IMR-90 (cell line): ENCODE measurements at regions not wholly inside any gene's neighbourhood (a gene's known extent, or its start where the extent isn't known, plus 50 kb on each side); places are given as distances from the start of the nearest gene placed in this dataset.

ENCODE experiments used
- ATAC-seq: fragments of 200-7000 bp; cut with Tn5 transposase; 2 replicates; pipeline ENCODE4 v1.9.1; 2020; ENCODE audit warnings: low read depth, mild to moderate bottlenecking, moderate library complexity
- BruUV-seq: library from RNA; stranded (reverse); fragments of 400-500 nt; replicated peaks from 2 replicates; lab custom pipeline; 2021; lab: Mats Ljungman, UMichigan
- CTCF ChIA-PET: fragments of 300-600 bp; formaldehyde crosslinking; extraction: SDS; loops from one replicate; lab custom pipeline; 2021; ENCODE audit warnings: antibody characterized with exemption; lab: Yijun Ruan, JAX
- POLR2A ChIA-PET: fragments of 300-600 bp; sonication (Branson Sonifier 250); formaldehyde crosslinking; loops from one replicate; lab custom pipeline; 2022; ENCODE audit warnings: antibody characterized with exemption; ENCODE audit not compliant: unreplicated experiment; lab: Charles Lee
- DNase-seq: peaks from one replicate; pipeline ENCODE4 v3.0.0; 2013
- H2AFZ ChIP-seq: replicated peaks from 2 replicates; pipeline ENCODE3; 2013; ENCODE audit warnings: low read length, mild to moderate bottlenecking; ENCODE audit not compliant: poor library complexity
- H2AK5ac ChIP-seq: 2 replicates; pipeline ENCODE4 v1.6.1; 2013; ENCODE audit warnings: low read depth, low read length, inconsistent platforms
- H2AK9ac ChIP-seq: replicated peaks from 2 replicates; pipeline ENCODE3; 2013; ENCODE audit warnings: mild to moderate bottlenecking, low read depth, low read length, moderate library complexity; ENCODE audit not compliant: poor library complexity
- H2BK120ac ChIP-seq: 2 replicates; pipeline ENCODE4 v1.6.1; 2013; ENCODE audit warnings: low read depth, low read length, inconsistent platforms
- H2BK15ac ChIP-seq: 3 replicates; pipeline ENCODE4 v1.6.1; 2013; ENCODE audit warnings: low read depth, low read length, inconsistent platforms
- H2BK20ac ChIP-seq: 2 replicates; pipeline ENCODE4 v1.6.1; 2013; ENCODE audit warnings: low read depth, mild to moderate bottlenecking, inconsistent platforms, low read length, moderate library complexity
- H2BK5ac ChIP-seq: 2 replicates; pipeline ENCODE4 v1.6.1; 2013; ENCODE audit warnings: mild to moderate bottlenecking, low read depth, low read length, inconsistent platforms; ENCODE audit not compliant: poor library complexity, severe bottlenecking
- H3K14ac ChIP-seq: replicated peaks from 2 replicates; pipeline ENCODE4 v1.6.1; 2013; ENCODE audit warnings: low read depth, low read length, inconsistent platforms
- H3K18ac ChIP-seq: 2 replicates; pipeline ENCODE4 v1.6.1; 2013; ENCODE audit warnings: low read depth, low read length, control low read depth
- H3K23ac ChIP-seq: 2 replicates; pipeline ENCODE4 v1.6.1; 2013; ENCODE audit warnings: low read depth, low read length, inconsistent platforms
- H3K27ac ChIP-seq: 2 replicates; pipeline ENCODE4 v1.5.1; 2013; ENCODE audit warnings: mild to moderate bottlenecking, control low read depth, low read length; ENCODE audit not compliant: insufficient read depth
- H3K27me3 ChIP-seq: 2 replicates; pipeline ENCODE4 v1.6.1; 2013; ENCODE audit warnings: low read length; ENCODE audit not compliant: control insufficient read depth, insufficient read depth
- H3K36me3 ChIP-seq: 2 replicates; pipeline ENCODE4 v1.6.1; 2013; ENCODE audit warnings: low read length, mixed read lengths; ENCODE audit not compliant: control insufficient read depth, insufficient read depth
- H3K4ac ChIP-seq: 2 replicates; pipeline ENCODE4 v1.6.1; 2013; ENCODE audit warnings: low read depth, low read length, inconsistent platforms
- H3K4me1 ChIP-seq: 2 replicates; pipeline ENCODE4 v1.6.1; 2013; ENCODE audit warnings: low read length, mixed read lengths; ENCODE audit not compliant: control insufficient read depth, insufficient read depth
- H3K4me2 ChIP-seq: 2 replicates; pipeline ENCODE4 v1.6.1; 2013; ENCODE audit warnings: low read depth, mild to moderate bottlenecking, control low read depth, low read length, moderate library complexity
- H3K4me3 ChIP-seq: 2 replicates; pipeline ENCODE4 v1.5.1; 2013; ENCODE audit warnings: low read depth, mild to moderate bottlenecking, control low read depth, low read length, moderate library complexity; ENCODE audit not compliant: insufficient read depth
- H3K56ac ChIP-seq: 2 replicates; pipeline ENCODE4 v1.6.1; 2013; ENCODE audit warnings: low read length, inconsistent platforms; ENCODE audit not compliant: insufficient read depth; ENCODE audit errors: extremely low read depth
- H3K79me1 ChIP-seq, 2 experiments: 2 replicates each; pipeline ENCODE4 v1.6.1; 2013; ENCODE audit warnings: low read length in 2 of 2, inconsistent platforms in 1 of 2, low read depth in 1 of 2
- H3K9ac ChIP-seq: 2 replicates; pipeline ENCODE4 v1.6.1; 2013; ENCODE audit warnings: low read depth, low read length, control low read depth
- H3K9me1 ChIP-seq: 2 replicates; pipeline ENCODE4 v1.6.1; 2013; ENCODE audit warnings: low read length, inconsistent platforms; ENCODE audit not compliant: insufficient read depth
- H3K9me3 ChIP-seq: 2 replicates; pipeline ENCODE4 v1.6.1; 2013; ENCODE audit warnings: low read length; ENCODE audit not compliant: control insufficient read depth, insufficient read depth
- H4K20me1 ChIP-seq: 2 replicates; pipeline ENCODE4 v1.6.1; 2013; ENCODE audit warnings: low read length, inconsistent platforms; ENCODE audit not compliant: insufficient read depth
- H4K5ac ChIP-seq: 2 replicates; pipeline ENCODE4 v1.6.1; 2013; ENCODE audit warnings: mild to moderate bottlenecking, low read depth, low read length, control low read depth
- H4K8ac ChIP-seq, 2 experiments: 2 replicates each; pipeline ENCODE4 v1.6.1; 2013; ENCODE audit warnings: low read depth in 2 of 2, low read length in 2 of 2, control low read depth in 1 of 2, inconsistent platforms in 1 of 2
- H4K91ac ChIP-seq: 2 replicates; pipeline ENCODE4 v1.6.1; 2013; ENCODE audit warnings: low read depth, low read length, inconsistent platforms; ENCODE audit not compliant: insufficient read depth
- CTCF ChIP-seq: conservative IDR thresholded peaks from 2 replicates; pipeline ENCODE4 v1.5.1; 2012; ENCODE audit warnings: mild to moderate bottlenecking, low read depth, low read length, improper control_type of control experiment
- FOS ChIP-seq: fragments of 150-350 bp; IDR thresholded peaks from 2 replicates; pipeline ENCODE4 v1.6.1; 2016; ENCODE audit warnings: low read depth, low read length
- WGBS, 2 experiments: methylation state at CpG; one replicate each; pipeline versions ENCODE4 v1.1.5 to v1.1.7; 2013; ENCODE audit warnings: missing lambda C conversion rate in 2 of 2; ENCODE audit not compliant: insufficient read length in 1 of 2; ENCODE audit errors: extremely low coverage in 2 of 2; 5-methylcytosine and 5-hydroxymethylcytosine counted together
- dilution Hi-C: fragments of 300-500 bp; cut with HindIII; formaldehyde crosslinking; loops from one replicate; pipeline ENCODE4 v1.14.3; 2018; ENCODE audit warnings: low sequenced_read_pairs; ENCODE audit not compliant: unreplicated experiment
- in situ Hi-C: fragments of 300-500 bp; cut with MboI; formaldehyde crosslinking; loops from 3 replicates; pipeline ENCODE4 v1.14.3; 2019; ENCODE audit warnings: low sequenced_read_pairs, inconsistent platforms, mixed read lengths
- intact Hi-C: fragments of 100-400 bp; cut with micrococcal nuclease; formaldehyde crosslinking; loops from 2 replicates; pipeline ENCODE4 v1.10.0; 2022

- TF ChIP-seq FOS = no peak
- no peak for TF ChIP-seq CTCF
- ChIA-PET CTCF (no interaction called here), POLR2A (no interaction called here)
- no TSS peak for BruUV-seq
- Histone ChIP-seq H2AK5ac (no peak overlapping the region), H3K79me1 (no peaks in the 10 kb centered on the region), H3K4me2 (no peak overlapping the region), H3K18ac (no peak overlapping the region), H4K91ac (no peak overlapping the region), H3K56ac (no peak overlapping the region), H4K5ac (no peak overlapping the region), H3K14ac (no peak overlapping the region), H2BK5ac (no peak overlapping the region), H3K23ac (no peak overlapping the region), H3K9me3 (peaks cover 2% of the 10 kb centered on the region; the same call in 1 of the 2 replicates), H3K36me3 (no peaks in the 10 kb centered on the region), H4K8ac (no peak overlapping the region), H2AFZ (no peak overlapping the region), H3K9ac (no peak overlapping the region), H2AK9ac (no peak overlapping the region), H2BK15ac (no peak overlapping the region), H2BK120ac (no peak overlapping the region), H3K27me3 (no peaks in the 10 kb centered on the region), H3K4me1 (no peaks in the 10 kb centered on the region), H3K4me3 (no peak overlapping the region), H3K27ac (no peak overlapping the region), H3K4ac (no peak overlapping the region), H2BK20ac (no peak overlapping the region), H4K20me1 (no peaks in the 10 kb centered on the region), H3K9me1 (no peaks in the 10 kb centered on the region)
- no peak for ATAC-seq
- no peak for DNase-seq
- in situ Hi-C loops (no loop called here), intact Hi-C loops (no loop called here), dilution Hi-C loops (no loop called here)
- 94% methylated on average over 6 of the region's 12 CpGs; no CpG with 5 or more reads in 1 of the 2 experiments for WGBS, 2 experiments
Measured at GRCh38 chr1:88036345-88037014, 647.6 kb upstream of the PKN2 start.
